BLaER1 treated with 17β-estradiol and CSF1 and Interleukin-3, amounts not matched to agents 10 nM and 100 nM (cell line): ENCODE measurements at regions not wholly inside any gene's neighbourhood (a gene's known extent, or its start where the extent isn't known, plus 50 kb on each side); places are given as distances from the start of the nearest gene placed in this dataset.

ENCODE experiments used
- H3K27ac ChIP-seq, 11 experiments: shearing (Covaris generic); formaldehyde crosslinking; 2 replicates each; pipeline ENCODE4 v1.8.1; 2022
- H3K27me3 ChIP-seq, 11 experiments: shearing (Covaris generic); formaldehyde crosslinking; 2 replicates each; pipeline ENCODE4 v1.8.1; 2022
- H3K36me3 ChIP-seq, 11 experiments: shearing (Covaris generic); formaldehyde crosslinking; 2 replicates each; pipeline ENCODE4 v1.8.1; 2022
- H3K4me1 ChIP-seq, 10 experiments: shearing (Covaris generic); formaldehyde crosslinking; 2 replicates each; pipeline ENCODE4 v1.8.1; 2022
- H3K4me2 ChIP-seq, 11 experiments: shearing (Covaris generic); formaldehyde crosslinking; 2 replicates each; pipeline ENCODE4 v1.8.1; 2022
- H3K4me3 ChIP-seq, 10 experiments: shearing (Covaris generic); formaldehyde crosslinking; 2 replicates each; pipeline ENCODE4 v1.8.1; 2022
- H3K9ac ChIP-seq, 11 experiments: shearing (Covaris generic); formaldehyde crosslinking; 2 replicates each; pipeline ENCODE4 v1.8.1; 2022
- H3K9me3 ChIP-seq, 11 experiments: shearing (Covaris generic); formaldehyde crosslinking; replicated peaks in 1 of 11; 2 replicates each; pipeline ENCODE4 v1.8.1; 2022
- H4K20me1 ChIP-seq, 11 experiments: shearing (Covaris generic); formaldehyde crosslinking; 2 replicates each; pipeline ENCODE4 v1.8.1; 2022
- Cebpa-rat ChIP-seq, 11 experiments: shearing (Covaris generic); IDR thresholded peaks; 2 replicates each; pipeline ENCODE4 v1.8.1; 2022

DNA sequence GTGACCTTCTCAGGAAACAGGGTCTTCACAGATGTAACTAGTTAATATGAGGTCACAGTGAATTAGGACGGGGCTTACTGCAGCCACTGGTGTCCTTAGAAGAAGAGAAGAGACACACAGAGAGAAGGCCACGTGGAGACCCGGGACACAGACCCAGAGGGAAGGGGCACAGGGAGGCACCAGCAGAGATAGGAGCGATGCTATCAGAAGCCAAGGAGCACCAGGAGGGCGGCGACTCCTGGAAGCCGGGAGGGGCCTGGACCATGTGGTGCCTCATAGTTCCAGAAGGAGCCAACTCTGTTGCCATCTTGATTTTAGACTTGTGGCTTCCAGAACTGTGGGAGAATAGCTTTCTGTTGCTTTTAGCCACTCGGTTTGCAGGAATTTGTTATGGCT is 505.9 kb downstream of the TCERG1L start:
- no peak overlapping the region for H3K9ac ChIP-seq
- H4K20me1 ChIP-seq: no peaks in the 10 kb centered on the region
- peaks cover 0 to 12% (median 6%) of the 10 kb centered on the region in 10 experiments; a peak in 10 of 20 replicates for H3K4me1 ChIP-seq
- no peak overlapping the region for H3K4me2 ChIP-seq
- peaks cover 0 to 37% (median 18%) of the 10 kb centered on the region in 11 experiments; a peak in 18 of 22 replicates for H3K9me3 ChIP-seq
- no peaks in the 10 kb centered on the region for H3K36me3 ChIP-seq
- H3K4me3 ChIP-seq: no peak overlapping the region
- no peaks in the 10 kb centered on the region for H3K27me3 ChIP-seq
- H3K27ac ChIP-seq: no peak overlapping the region
- no peak for TF ChIP-seq Cebpa-rat (IDR thresholded peaks at IDR 0.05)

DNA sequence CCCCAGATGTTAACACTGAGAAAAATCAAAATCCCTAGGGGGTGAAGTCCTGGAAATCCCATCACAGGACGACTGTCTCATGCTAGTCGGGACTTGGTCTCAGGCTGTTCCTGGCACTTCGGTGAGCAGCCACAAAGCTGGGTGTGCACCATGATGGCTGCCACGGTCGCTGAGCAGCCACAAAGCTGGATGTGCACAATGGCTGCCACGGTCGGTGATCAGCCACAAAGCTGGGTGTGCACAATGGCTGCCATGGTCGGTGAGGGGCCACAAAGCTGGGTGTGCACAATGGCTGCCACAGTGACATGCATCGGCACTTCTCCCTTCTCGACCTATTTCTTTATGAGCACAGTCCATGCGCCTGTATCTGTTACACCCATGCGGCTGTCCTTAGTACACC is 505.1 kb downstream of the TCERG1L start:
- no peak overlapping the region for H3K27ac ChIP-seq
- no peaks in the 10 kb centered on the region; a peak in 1 of 22 replicates for H4K20me1 ChIP-seq
- H3K36me3 ChIP-seq: no peaks in the 10 kb centered on the region
- no peaks in the 10 kb centered on the region for H3K27me3 ChIP-seq
- peaks cover 0 to 12% (median 6%) of the 10 kb centered on the region in 10 experiments; a peak in 10 of 20 replicates for H3K4me1 ChIP-seq
- H3K9ac ChIP-seq: no peak overlapping the region
- peaks cover 0 to 30% (median 15%) of the 10 kb centered on the region in 11 experiments; a peak in 18 of 22 replicates for H3K9me3 ChIP-seq
- H3K4me3 ChIP-seq: no peak overlapping the region
- no peak for TF ChIP-seq Cebpa-rat (IDR thresholded peaks at IDR 0.05)
- no peak overlapping the region for H3K4me2 ChIP-seq

DNA sequence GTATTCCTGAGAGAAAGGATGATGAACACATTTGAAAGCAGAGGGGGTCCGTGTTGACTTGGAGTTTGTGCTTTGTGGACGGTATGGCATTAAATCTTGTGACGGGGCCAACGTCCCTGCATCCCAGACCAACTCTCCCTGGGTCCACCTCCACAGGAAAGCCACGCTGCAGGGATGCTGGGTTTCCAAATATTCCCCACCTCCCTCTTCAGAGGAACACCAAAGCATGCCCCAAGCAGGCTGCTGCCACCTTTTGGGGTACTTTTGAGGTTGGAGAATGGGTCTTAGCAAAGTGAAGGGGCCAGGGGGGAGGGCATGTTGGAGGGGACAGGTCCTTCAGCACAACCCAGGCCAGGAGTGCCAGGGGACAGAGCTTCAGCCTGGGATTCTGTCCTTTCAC is 504.4 kb downstream of the TCERG1L start:
- Histone ChIP-seq H3K4me2 (peak overlapping the region in 3 of 11 experiments; percentile 5 to 42 (median 22); a peak in 2 of 22 replicates), H3K4me1 (peaks cover 0 to 12% (median 6%) of the 10 kb centered on the region in 10 experiments; a peak in 10 of 20 replicates), H4K20me1 (no peaks in the 10 kb centered on the region; a peak in 1 of 22 replicates), H3K36me3 (no peaks in the 10 kb centered on the region), H3K9ac (no peak overlapping the region), H3K4me3 (no peak overlapping the region), H3K27me3 (no peaks in the 10 kb centered on the region), H3K9me3 (peaks cover 0 to 23% (median 8%) of the 10 kb centered on the region in 11 experiments; a peak in 12 of 22 replicates), H3K27ac (no peak overlapping the region)
- no peak for TF ChIP-seq Cebpa-rat (IDR thresholded peaks at IDR 0.05)

DNA sequence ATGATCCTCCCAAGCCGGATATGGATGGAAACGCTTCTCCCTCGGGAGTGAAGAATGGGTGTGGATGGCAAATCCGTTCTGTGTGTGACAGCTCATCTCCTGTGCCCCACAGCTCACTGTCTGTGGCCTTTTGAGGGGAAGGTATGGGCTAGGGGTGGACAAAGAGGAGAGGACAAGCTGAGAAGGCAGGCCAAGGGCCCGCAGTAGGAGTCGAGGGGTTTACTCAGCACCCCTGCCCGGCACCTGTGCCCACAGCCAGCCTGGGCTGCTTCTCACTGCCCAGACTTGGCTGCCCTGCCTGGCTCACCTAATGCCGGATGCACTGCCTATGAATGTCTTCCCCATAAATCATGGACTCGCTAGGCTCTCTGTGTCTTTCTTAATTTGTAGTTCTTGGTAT is 503.8 kb downstream of the TCERG1L start:
- H3K4me3 ChIP-seq: no peak overlapping the region
- no peak for TF ChIP-seq Cebpa-rat (IDR thresholded peaks at IDR 0.05)
- H3K27me3 ChIP-seq: no peaks in the 10 kb centered on the region
- no peak overlapping the region for H3K9ac ChIP-seq
- peaks cover 0 to 16% (median 7%) of the 10 kb centered on the region in 10 experiments; a peak in 11 of 20 replicates for H3K4me1 ChIP-seq
- no peaks in the 10 kb centered on the region; a peak in 1 of 22 replicates for H4K20me1 ChIP-seq
- H3K9me3 ChIP-seq: peaks cover 0 to 17% (median 4%) of the 10 kb centered on the region in 11 experiments; a peak in 10 of 22 replicates
- no peak overlapping the region for H3K27ac ChIP-seq
- peak overlapping the region in 4 of 11 experiments; percentile 5 to 42 (median 14); a peak in 2 of 22 replicates for H3K4me2 ChIP-seq
- no peaks in the 10 kb centered on the region for H3K36me3 ChIP-seq

DNA sequence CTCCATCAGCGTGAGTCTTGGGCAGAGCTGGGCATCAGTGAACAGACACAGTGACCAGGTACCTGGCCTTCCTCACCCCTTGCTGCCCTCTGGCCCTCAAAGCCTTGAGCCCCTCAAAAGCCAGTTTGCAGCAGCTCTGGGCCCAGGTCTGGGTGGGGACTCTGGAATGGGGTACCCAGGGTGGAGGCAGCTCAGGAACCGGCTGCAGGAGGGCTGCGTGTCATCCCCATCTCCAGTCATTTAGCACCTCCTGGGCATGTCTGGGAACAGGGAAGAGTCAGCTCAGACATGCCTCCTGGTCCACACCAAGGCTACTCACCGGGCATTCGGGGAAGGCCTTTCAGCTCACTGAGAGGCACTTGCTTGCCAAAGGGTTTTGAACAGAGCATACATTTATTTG is 503.3 kb downstream of the TCERG1L start:
- Histone ChIP-seq H3K36me3 (no peaks in the 10 kb centered on the region), H3K27me3 (no peaks in the 10 kb centered on the region), H3K4me3 (no peak overlapping the region), H3K9me3 (peaks cover 0 to 13% (median 4%) of the 10 kb centered on the region in 11 experiments; a peak in 7 of 22 replicates), H3K9ac (no peak overlapping the region), H3K4me2 (0 out of 22 replicates have a peak overlapping the region, but pooled peaks of 1 of the 11 experiments have one; percentile 5), H3K27ac (no peak overlapping the region), H4K20me1 (no peaks in the 10 kb centered on the region; a peak in 1 of 22 replicates), H3K4me1 (peaks cover 0 to 20% (median 7%) of the 10 kb centered on the region in 10 experiments; a peak in 11 of 20 replicates)
- TF ChIP-seq Cebpa-rat (IDR thresholded peaks at IDR 0.05): no peak

DNA sequence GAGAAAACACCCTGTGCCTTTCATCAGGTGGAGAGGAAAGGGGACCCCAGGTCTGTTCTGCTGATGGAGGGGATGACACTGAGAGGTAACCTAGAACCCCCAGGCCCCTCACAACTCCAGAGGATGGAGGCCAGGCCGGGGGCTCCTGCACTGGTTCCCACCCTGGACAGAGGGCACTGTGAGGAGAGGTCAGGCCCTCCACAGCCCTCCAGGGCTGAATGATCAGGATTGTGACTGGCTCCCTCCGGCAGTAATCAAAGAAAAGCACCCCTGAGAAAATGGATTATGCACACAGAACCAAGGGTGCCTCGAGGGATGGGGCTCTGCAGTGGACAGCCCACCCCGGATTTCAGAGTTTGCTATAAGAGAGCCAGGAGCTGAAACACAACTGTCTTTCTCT is 502.8 kb downstream of the TCERG1L start:
- no peak overlapping the region for H3K4me3 ChIP-seq
- H3K36me3 ChIP-seq: no peaks in the 10 kb centered on the region
- H3K27ac ChIP-seq: no peak overlapping the region
- H3K9me3 ChIP-seq: peaks cover 0 to 13% (median 4%) of the 10 kb centered on the region in 11 experiments; a peak in 7 of 22 replicates
- peaks cover 0 to 20% (median 7%) of the 10 kb centered on the region in 10 experiments; a peak in 11 of 20 replicates for H3K4me1 ChIP-seq
- H3K27me3 ChIP-seq: no peaks in the 10 kb centered on the region
- no peak overlapping the region for H3K4me2 ChIP-seq
- no peak for TF ChIP-seq Cebpa-rat (IDR thresholded peaks at IDR 0.05)
- H3K9ac ChIP-seq: no peak overlapping the region
- no peaks in the 10 kb centered on the region; a peak in 1 of 22 replicates for H4K20me1 ChIP-seq

DNA sequence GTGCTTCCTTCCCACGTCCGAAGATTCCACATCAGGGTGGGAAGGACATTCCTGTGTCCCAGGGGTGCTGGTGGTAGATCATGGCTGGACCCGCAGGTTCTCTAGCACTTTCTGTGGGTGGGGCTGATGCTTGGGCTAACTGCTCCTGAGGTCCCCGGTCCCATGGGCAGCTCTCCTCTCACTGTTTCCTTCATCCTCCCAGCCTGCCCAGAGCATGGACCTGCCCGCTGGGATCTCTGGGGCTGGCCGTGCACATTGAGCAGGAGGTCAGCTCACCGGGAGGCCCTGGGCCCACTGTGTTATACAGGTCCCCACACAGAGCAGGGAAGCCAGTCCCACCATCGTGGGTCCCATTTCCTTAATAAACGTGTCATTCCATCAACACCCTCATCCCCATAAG is 502.3 kb downstream of the TCERG1L start:
- H3K4me2 ChIP-seq: no peak overlapping the region
- TF ChIP-seq Cebpa-rat (IDR thresholded peaks at IDR 0.05): no peak
- peaks cover 0 to 12% (median 4%) of the 10 kb centered on the region in 11 experiments; a peak in 7 of 22 replicates for H3K9me3 ChIP-seq
- no peaks in the 10 kb centered on the region; a peak in 1 of 22 replicates for H4K20me1 ChIP-seq
- H3K9ac ChIP-seq: no peak overlapping the region
- H3K27ac ChIP-seq: no peak overlapping the region
- H3K36me3 ChIP-seq: no peaks in the 10 kb centered on the region
- no peaks in the 10 kb centered on the region for H3K27me3 ChIP-seq
- peaks cover 0 to 20% (median 7%) of the 10 kb centered on the region in 10 experiments; a peak in 11 of 20 replicates for H3K4me1 ChIP-seq
- H3K4me3 ChIP-seq: no peak overlapping the region

DNA sequence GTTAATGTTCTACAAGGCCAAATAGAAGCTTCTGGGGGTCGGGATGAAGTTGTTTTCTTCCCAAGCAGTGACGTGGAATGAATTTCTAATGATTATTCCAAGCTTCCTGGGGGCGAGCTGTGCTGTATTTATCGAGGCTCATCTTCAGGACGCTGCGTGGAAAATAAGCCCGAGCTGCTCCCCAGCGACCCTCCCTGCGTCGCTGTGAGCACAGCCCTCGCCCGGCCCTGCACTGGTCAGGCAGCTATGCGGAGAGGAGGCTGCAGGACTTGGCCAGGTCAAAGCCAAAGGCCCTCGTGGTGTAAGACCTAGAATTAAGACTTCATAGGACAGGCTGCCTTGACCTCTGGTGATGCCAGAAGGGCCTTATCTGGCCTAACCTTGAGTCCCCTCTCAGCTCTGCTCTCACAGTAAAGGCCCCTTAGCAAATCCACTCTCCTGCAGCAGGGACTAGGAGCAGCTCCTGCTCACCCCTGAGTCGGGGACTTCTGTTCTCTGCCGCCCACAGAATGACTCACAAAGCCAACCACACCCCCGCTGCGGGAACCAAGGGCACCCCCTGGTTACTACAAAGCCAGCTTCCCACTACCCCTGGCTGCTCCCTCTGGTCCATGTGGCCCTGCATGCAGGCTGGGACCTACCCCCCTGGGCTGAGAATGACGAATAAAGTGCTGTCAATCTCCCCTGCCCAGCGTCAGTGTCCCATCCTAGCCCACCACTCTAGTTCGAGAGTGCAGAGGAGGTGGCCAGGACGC is 501.6 kb downstream of the TCERG1L start:
- peaks cover 0 to 14% (median 3%) of the 10 kb centered on the region in 11 experiments; a peak in 7 of 22 replicates for H3K9me3 ChIP-seq
- H4K20me1 ChIP-seq: no peaks in the 10 kb centered on the region; a peak in 1 of 22 replicates
- H3K4me3 ChIP-seq: no peak overlapping the region
- no peaks in the 10 kb centered on the region for H3K27me3 ChIP-seq
- no peak overlapping the region for H3K27ac ChIP-seq
- TF ChIP-seq Cebpa-rat (IDR thresholded peaks at IDR 0.05): no peak
- no peak overlapping the region for H3K9ac ChIP-seq
- H3K4me2 ChIP-seq: peak overlapping the region in 3 of 11 experiments; percentile 10 to 27 (median 12); a peak in 2 of 22 replicates
- peaks cover 0 to 20% (median 7%) of the 10 kb centered on the region in 10 experiments; a peak in 12 of 20 replicates for H3K4me1 ChIP-seq
- no peaks in the 10 kb centered on the region for H3K36me3 ChIP-seq

DNA sequence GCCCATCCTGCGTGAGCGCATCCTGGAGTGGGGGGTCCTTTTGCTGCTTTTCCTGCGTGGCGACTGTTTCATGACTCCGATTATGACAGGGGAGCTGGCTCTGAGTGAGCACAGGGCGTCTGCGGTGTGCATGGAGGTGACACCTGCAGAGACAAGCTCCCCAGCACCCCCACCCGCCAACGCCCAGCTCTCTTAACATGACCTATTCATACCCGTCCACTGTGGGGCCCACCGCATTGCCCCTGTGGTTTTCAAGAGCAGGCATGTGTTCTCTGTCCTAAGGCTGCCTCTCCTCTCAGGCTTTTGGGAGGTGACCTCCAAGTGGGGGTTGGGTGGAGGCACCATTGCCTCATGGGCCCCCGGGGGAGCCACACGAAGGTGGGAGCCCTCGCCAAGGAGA is 500.7 kb downstream of the TCERG1L start:
- Histone ChIP-seq H3K4me3 (no peak overlapping the region), H3K4me1 (peaks cover 0 to 20% (median 7%) of the 10 kb centered on the region in 10 experiments; a peak in 12 of 20 replicates), H3K9me3 (peaks cover 0 to 15% (median 4%) of the 10 kb centered on the region in 11 experiments; a peak in 7 of 22 replicates), H3K9ac (no peak overlapping the region), H3K4me2 (no peak overlapping the region), H3K27ac (no peak overlapping the region), H4K20me1 (no peaks in the 10 kb centered on the region; a peak in 1 of 22 replicates), H3K27me3 (no peaks in the 10 kb centered on the region), H3K36me3 (0 out of 22 replicates have a peak, but pooled peaks cover 0 to under 1% (median 0%) of the 10 kb centered on the region in 11 experiments)
- no peak for TF ChIP-seq Cebpa-rat (IDR thresholded peaks at IDR 0.05)
